IPS DF 19.7 (cell line): ENCODE measurements at regions not wholly inside any gene's neighbourhood (a gene's known extent, or its start where the extent isn't known, plus 50 kb on each side); places are given as distances from the start of the nearest gene placed in this dataset.

Source experiments
- DNase-seq: peaks from one replicate; pipeline ENCODE4 v3.0.0-alpha.2; 2013; ENCODE audit warnings: low read depth, low spot score

DNA sequence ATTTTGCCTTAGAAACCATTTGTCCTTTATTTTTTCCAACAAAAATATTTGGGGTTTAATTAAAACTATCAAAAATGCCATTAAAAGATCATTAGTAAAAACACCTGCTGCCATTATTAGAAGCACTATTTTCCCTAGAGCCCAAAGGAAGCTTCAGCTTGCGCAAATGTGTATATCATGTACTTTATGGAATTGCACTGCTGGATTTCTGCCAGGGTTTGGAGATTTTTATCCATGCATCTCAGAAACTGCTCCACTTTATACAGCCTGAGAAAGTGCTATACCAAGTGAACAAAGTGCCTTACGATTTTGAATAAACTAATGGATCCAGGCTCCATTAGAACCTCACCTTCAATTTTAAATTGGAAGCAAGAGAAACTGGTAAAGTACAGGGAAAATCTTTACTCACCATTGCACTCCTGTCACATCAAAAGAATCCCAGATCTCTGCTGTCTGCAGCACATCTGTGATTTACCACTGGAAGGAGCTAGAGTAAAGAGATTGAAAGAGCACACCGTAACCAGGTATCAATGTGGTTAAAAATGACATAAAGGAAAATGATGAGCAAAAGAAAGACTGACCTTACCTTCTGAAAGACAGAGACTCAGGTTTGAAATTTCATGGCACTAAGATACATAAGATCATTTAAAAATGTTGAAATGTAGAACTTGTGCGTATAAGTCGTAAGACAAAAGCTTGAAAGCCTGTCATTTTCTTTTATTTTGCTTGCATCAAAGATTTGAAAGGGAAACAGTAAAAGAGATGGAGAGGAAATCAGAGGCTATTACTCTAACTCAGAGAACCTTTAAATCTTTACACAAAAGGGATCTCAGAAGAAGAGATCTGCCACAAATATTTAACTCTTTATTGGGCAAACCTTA is 678.1 kb upstream of the GOT2 start:
- DNase-seq: peak; percentile 1

DNA sequence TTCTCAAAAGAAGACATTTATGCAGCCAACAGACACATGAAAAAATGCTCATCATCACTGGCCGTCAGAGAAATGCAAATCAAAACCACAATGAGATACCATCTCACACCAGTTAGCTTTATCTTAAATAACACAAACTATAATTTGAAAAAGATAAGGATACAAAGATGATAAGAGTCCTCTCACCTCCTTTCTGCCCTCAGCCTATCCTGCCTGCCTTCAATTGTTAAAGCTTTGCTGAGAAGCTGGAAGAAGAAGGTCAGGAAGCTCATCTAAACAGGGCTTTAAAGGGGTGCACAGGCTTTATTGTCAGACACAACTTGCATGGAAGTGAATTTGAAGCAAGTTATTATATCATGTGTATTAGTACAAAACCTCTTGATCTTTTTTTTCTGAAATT is 676.3 kb upstream of the GOT2 start:
- DNase-seq: no peak

DNA sequence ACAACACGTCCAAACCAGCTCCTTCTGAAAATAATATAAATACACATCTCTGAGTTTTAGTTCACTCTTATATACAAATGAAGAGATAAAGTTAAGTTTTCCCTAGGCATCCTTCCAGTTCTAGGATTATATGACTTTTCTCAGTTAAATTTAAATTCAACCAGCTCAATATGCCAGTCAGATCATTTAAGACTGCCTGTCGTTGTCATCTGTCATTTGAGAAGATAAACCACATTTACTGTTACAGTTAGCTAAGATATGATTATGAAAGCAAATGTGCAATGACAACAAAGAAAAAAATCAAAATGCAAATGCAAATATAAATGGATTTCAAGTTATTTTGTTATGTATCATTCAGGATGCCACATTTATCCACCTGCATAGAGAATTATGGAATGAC is 671.7 kb upstream of the GOT2 start:
- no peak for DNase-seq

DNA sequence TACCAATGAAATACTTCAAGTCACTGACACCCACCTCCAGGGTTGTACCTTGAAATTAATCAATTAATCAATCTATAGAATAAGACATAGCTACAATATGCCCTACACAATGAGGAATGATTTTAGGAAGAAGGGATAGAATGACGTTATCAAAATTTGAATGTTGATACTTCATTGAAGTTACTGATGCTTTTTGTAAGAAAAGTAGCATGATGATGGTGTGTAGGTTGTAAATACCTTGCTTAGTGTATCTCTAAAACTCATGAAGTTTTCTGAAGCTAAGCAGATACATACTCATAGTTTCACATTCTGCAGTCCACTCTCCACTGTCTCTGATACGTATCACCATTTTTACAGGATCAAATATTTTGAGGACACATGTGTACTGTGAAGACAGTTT is 670.4 kb upstream of the GOT2 start:
- DNase-seq: no peak

DNA sequence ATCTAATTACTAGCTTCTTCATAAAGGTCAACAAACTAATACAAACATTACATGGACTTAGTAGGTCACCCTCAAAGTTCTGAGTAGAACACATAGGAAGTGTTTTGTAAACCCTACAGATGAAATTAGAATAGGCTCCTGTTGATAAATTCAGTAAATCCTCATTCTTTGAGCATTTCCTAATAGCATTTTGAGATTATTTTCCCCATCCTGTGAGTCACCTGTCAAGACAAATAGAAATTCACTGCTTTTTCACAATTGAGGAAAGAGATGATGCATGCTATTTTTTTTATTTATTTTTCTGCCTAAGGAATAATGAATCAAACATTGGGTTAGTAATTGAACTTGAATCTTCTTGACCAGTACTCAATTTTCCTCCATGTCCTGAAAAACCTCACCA is 666.7 kb upstream of the GOT2 start:
- no peak for DNase-seq

DNA sequence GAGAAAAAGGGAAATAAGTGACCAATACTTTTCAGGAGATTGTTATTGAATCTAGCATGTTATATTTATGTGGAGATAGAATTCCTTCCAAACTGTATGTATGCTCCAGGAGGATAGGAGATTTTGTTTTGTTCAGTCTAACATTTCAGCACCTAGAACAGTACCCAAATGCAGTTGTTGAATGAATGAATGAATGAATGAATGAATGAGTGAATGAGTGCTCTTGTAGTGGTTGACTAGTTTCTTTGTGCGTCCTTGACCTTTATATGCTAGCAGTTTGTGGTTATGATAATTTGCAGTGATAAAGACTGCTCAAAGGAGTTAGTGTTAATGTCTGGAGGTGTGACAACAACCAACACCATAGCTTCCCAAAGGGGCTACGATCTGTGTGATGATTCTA is 663.5 kb upstream of the GOT2 start:
- DNase-seq: no peak

DNA sequence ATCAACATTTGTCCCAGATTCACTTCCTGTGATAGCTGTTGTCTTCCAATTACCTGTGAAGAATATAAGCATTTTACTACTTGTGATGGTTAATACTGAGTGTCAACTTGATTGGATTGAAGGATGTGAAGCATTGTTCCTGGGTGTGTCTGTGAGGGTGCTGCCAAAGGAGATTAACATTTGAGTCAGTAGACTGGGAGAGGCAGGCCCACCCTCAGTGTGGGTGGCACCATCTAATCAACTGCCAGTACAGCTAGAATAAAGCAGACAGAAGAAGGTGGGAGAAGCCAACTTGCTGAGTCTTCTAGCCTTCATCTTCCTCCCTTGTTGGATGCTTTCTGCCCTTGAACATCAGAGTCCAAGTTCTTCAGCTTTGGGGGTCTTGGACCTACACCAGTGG is 660.4 kb upstream of the GOT2 start:
- no peak for DNase-seq

DNA sequence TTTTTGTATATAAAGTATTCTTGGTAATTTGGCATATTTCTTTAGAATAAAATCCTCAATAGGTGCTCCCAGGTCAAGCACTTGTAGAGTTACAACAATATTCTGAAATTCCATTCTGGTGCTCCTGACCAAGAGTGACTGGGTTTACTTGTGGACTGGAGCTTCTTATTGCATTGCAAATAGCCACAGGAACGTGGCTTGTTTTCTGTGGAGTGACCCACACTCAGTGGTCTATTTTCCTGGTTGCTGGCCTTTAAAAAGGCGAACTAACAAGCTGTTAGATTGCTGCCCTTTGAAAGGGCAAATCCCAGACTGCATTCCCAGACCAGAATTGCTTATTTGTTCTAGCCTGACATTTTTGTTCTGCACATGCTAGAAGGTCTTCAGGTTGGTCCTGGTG is 658.8 kb upstream of the GOT2 start:
- DNase-seq: no peak

DNA sequence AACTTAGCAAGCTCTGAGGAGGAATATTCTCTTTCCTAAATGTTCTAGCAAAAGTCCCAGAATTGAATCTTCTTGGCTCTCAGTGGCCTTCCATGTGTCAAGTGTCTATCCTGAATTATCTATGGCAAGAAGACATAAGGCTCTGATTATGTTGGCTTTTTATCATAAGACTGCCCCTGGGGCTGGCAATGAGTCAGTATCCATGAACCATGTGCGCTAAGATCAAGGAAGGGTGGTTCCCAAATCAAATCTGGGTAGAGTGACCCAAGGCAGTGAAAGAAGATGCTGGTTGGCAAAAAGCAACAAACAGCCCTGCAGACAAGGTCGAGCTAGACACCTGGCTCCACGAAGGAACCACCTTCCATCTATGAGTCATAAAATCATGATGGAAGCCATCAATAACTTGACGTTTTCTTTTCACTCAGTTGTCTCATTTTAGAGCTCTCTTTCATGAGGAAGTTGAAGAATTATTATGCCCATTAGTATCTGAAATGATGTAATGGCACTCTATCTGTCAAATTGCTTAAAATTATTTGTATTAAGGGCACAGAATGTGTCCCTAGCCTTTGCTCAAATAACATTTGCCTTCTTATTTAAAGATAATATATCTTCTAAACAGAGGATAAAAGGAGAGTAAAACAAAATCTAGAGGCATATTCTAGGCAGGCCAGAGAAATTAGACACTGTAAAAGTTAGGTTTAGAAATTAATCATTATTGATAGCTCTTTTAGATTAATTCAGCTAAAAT is 657.7 kb upstream of the GOT2 start:
- DNase-seq: no peak

DNA sequence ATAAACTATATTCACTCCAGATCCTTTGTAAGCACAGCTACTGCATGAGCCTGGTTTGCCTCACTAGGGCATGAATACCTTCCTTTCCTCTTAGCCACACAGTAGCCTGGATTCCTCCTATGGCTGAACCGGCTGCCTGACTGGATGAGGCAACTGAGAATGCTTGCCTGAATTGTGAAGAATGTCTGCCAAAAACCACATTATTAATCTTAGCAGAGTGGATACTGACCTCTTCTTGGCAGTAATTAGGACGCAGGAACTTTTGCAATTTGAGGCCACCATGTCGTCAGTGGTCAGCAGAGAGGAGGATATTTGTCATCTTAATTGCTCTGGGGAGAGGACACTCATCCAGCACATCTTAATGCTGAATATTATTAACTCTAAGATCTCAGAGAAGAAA is 651.8 kb upstream of the GOT2 start:
- DNase-seq: no peak

DNA sequence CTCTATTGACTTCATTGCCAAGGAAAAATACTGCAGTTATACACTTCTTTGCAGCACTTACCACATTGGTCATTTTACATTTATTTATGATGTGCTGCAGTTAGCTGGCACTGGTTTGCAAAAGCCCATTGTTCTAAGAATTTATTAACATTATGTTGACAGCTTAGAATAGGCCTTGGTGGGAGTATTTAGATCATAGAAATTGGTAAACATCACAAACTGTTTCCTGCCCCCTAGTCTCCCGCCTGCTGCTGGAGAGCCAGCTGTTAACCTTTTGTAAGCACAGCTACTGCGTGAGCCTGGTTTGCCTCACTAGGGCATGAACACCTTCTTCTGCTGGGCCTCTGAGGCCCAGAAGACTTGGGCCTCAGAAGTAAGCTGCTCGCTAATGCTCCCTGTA is 651.4 kb upstream of the GOT2 start:
- no peak for DNase-seq

DNA sequence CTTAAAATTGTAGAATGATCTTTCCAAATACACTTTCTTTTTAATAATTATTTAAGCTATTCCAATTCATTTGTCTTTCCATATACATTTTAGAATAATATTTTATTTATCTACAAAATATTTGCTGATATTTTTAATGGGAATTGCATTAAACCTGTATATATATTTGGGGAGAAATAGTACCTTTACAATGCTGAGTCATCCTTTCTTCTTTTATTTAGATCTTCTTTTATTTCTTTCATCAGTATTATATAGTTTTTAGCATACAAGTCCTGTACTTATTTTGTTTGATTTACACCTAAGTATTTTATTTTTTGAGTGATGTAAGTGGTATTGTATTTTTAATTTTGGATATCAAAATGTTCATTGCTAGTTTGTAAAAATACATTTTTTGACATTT is 639.5 kb upstream of the GOT2 start:
- DNase-seq: no peak

DNA sequence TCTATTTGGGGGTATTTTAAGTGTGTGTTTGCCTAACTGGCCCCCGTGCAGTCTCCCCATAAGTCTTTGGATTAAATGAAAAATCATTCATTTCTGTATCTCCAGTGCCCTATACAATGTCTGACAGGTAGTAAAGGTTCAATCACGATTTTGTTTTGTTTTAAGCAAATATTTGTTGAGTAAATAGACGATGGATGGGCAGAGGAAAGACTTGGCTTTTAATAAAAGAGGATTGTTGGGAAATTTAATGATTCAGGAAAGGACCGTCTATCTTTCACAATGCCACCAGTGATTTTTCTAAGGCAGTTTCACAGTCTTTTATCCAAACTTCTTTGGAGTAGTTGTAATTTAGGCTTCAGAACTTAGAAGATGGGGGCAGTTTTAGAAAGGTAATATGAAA is 636.6 kb upstream of the GOT2 start:
- no peak for DNase-seq

DNA sequence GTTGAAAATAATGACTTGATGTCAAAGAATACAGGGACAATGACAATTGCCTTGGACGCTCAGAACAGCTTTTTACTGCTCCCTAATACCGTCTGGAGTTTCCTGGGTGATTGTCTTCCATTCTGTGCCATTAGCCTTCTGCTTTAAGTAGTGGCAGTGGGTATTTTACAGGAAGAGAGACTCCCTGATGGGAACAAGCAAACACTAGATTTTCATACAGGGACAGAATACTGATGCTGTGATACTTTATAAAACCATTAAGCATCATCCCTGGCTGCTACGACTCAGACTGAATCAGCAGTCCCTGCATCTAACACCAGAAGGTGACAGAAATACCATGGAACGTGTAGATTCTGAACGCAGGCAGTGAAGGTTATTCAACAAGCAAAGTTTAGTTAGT is 635.4 kb upstream of the GOT2 start:
- no peak for DNase-seq

DNA sequence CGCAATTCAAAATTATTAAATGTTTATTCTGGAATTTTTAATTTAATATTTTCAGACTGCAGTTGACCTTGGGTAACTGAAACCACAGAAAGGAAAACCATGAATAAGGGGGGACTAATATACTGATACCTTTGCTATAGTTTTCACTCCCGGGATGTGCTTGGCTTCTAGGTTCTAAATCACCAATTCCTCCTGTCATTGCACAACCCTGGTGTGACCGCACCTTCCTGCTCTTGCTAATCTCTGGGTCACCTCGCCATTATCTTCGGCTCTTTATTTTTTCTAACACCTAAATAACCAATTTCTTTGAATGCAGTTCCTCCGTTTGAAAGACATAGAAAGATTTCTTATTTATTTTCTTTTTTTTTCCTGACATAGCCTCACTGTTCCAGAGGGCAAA is 634.5 kb upstream of the GOT2 start:
- DNase-seq: no peak

DNA sequence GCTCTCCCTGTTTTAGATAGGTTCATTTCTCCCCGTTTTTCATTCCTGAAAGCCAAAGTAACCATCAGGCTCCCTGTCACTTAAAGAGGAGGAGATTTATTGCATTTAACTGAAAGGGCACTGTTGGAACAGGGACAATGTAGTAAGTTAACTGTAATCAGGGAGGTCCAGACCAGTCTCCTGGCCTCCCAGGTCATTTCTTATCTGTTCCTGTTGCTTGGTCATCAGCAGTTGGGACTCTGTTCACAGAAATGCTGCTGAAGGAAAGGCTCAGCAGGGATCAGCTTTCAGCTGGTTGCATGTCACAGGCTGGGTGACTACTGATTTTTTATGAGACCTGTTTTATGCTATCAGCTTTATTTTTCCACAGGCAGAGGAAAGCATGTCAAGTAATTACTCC is 622.6 kb upstream of the GOT2 start:
- no peak for DNase-seq

DNA sequence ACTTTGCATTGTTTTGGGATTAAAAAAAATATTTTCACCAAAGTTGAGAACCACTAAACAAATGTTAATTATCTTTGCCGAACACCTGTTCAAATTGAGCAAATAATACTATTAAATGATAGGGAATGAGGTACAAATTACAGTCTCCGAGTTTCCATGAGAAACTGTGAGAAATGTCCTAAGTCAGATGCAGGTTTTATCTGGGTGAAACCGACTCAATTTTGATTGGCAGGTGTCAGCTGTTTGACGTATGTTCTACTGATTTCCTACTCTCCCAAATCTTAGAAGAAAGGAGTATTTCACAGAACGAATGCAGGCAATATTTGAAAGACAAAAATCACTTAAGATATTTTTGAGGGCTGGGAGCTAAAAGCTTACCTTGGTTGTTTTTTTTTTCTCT is 622.0 kb upstream of the GOT2 start:
- DNase-seq: no peak

DNA sequence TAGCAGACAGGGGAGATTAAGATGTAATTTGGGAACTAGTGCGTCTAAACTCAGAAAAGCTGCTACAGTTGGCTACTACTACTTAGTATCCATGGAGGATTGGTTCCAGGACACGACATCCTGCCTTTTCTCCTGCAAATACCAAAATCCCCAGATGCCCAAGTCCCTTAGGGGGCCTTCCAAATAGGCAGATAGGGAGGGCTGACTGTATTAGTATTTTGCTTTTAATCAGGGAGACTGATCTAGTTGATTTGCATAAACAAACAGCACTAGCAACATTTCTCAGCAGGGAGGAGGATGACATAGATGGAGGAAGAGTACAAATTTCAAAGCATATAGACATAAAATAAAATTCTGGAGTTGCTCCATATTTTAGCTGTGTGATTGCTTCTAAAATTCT is 621.6 kb upstream of the GOT2 start:
- DNase-seq: no peak

DNA sequence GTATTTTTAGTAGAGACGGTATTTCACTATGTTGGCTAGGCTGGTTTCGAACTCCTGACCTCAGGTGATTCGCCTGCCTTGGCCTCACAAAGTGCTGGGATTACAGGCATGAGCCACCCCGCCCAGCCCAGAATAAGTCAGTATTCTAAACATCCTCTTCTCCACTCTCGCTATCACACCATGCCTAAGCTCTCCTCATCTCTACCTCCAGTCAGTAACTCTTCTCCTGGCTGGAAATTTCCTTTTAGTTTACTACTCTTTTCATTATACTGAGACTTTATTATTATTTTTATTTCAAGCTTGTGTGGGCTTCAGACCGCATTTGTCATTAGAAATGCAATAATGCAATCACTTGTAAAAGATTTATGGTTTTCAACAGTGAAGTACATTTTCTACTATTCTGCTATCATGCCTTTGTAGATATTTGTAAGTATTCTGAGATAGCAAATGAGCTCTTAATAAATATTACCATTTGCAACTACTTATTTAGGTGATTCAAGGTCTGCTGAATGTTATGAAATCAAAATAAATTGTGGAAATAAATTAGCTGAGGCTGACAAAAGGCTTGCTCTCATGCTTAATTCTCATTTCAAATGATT is 617.3 kb upstream of the GOT2 start:
- DNase-seq: no peak

DNA sequence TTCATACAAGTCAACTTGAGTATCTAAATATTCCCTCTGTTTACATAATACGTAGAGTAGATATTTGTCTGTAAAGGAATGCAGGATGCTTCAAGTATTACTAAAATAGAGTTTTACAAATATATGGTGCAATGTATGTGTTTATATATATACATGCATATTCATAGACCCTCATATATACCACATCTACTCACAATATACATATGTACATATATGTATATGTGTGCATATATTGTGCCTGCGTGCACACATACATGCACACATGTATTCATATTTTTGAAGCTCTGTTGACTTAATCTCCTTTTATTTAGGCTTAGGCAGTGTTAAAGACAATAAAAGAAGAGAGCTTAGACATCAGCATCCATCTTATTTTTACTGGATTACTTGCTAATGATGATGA is 616.6 kb upstream of the GOT2 start:
- no peak for DNase-seq

DNA sequence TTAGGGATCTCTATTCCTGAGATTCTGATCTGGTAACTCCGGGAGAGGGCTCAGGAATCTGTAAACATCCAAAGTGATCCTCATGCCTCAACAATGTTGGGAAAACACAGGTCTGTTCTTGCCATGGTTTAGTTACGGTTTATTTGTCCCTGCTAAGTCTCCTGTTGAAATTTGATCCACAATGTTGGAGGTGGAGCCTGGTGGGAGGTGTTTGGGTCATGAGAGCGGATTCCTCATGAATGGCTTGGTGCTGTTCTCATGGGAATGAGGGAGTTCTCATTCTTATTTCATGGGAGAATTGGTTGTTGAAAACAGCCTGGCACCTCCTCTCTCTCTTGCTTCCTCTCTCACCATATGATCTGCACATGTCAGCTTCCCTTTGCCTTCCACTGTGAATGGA is 608.6 kb upstream of the GOT2 start:
- no peak for DNase-seq

DNA sequence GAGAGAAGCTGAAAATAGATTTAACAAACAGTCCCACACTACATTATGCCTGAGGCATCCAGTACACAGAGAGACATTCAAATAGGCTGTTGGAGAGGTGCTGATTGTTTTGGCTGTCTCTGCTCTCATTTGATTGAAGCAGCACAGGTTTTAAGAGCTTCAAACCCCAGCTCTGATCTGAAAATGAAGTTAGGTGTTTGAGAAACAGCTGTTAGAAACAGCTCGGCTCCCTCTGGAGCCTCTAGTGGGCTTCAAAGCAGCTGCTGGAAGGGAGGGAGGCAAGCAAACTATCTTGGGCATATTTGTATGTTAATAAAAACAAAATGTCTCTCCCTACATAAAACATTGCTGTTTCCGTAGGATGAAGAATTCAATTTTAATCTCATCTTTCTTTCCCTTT is 607.3 kb upstream of the GOT2 start:
- DNase-seq: no peak

DNA sequence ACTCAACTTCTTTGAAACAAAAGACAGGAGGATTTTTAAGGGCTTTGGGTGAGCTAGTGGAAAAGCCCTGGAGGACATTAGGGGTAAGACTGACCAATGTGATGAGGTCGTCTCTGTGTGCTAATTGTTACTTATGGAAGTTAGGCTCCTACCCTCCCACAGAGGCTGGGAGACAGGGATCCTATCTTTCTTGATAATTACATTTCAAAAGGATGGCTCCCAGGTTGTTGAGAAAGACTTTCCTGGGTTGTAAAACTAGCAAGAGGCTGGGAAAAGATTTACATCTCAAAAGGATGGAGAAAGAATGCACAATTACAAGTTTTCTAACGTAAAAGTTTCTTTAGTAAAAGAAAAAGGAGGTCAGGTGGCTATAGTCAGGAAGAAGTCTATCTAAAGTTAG is 605.8 kb upstream of the GOT2 start:
- peak; percentile 71 for DNase-seq
